ENCODE measurements at regions not wholly inside any gene's neighbourhood (a gene's known extent, or its start where the extent isn't known, plus 50 kb on each side); places are given as distances from the start of the nearest gene placed in this dataset.

DNA sequence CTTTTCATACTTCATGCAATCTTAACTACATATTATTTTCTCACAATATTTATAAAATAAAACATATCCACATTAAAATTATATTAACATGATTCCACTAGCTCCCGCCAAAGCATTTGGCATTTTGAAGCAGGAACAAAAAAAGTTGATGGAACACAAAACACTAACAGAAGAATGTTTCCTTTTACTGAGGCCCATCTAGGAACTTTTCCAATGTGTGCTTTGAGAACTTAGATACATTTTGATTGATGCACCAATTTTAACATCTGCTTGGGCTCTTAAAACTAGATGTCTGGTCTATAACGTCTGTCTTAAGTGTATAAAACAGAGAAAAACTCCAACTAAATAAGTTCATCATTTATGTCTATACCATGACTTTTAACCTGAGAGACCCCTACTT, 1214.8 kb downstream of the SORCS1 start:
- TF ChIP-seq POLR2A (IDR thresholded peaks at IDR 0.05; ENCODE audit: low read depth, low read length) (no peak), POLR2AphosphoS5 (IDR thresholded peaks at IDR 0.05; ENCODE audit: low read depth, low read length) (no peak)

Data from GM12892 (cell line).